Mucosa of descending colon (tissue), 3 donors: ENCODE measurements at regions not wholly inside any gene's neighbourhood (a gene's known extent, or its start where the extent isn't known, plus 50 kb on each side); places are given as distances from the start of the nearest gene placed in this dataset.
A peak's percentile ranks its signal among the peaks of the same experiment; 100 is the strongest.

Source experiments
- ATAC-seq: fragments of 200-7000 bp; cut with Tn5 transposase; one replicate; pipeline ENCODE4 v1.9.1; 2020; ENCODE audit warnings: mild to moderate bottlenecking, moderate library complexity
- DNase-seq, 3 donors: peaks; one replicate each; pipeline ENCODE4 v3.0.0-alpha.2; 2020
- H3K36me3 ChIP-seq: fragments of 200-600 bp; one replicate; pipeline ENCODE4 v1.8.0; 2021; ENCODE audit warnings: low read depth, mild to moderate bottlenecking
- H3K4me1 ChIP-seq: fragments of 200-600 bp; one replicate; pipeline ENCODE4 v1.8.0; 2021; ENCODE audit warnings: low read depth, mild to moderate bottlenecking
- H3K4me3 ChIP-seq: fragments of 200-600 bp; one replicate; pipeline ENCODE4 v1.8.0; 2021; ENCODE audit warnings: mild to moderate bottlenecking
- H3K9me3 ChIP-seq: fragments of 200-600 bp; one replicate; pipeline ENCODE4 v1.8.0; 2021; ENCODE audit warnings: mild to moderate bottlenecking
- intact Hi-C, 2 donors: fragments of 100-400 bp; cut with DNase I in 1 of 2; cut with micrococcal nuclease in 1 of 2; formaldehyde crosslinking; loops; one replicate each; pipeline versions ENCODE4 v1.11.0 to v1.11.1; 2022; cut with DNase I, micrococcal nuclease
- TF ChIP-seq, protein P1 (sequence below): fragments of 200-600 bp; IDR thresholded peaks from one replicate; pipeline ENCODE4 v1.8.0; 2022; ENCODE audit warnings: antibody characterized with exemption, mild to moderate bottlenecking
- donor health status: DM: no; HTN: no; CAD: no; lungs with moderate emphysema.
- donor health status: DM: no; HTN: no; CAD: no.
- donor health status: DM: no; HTN: yes; CAD: no.

DNA sequence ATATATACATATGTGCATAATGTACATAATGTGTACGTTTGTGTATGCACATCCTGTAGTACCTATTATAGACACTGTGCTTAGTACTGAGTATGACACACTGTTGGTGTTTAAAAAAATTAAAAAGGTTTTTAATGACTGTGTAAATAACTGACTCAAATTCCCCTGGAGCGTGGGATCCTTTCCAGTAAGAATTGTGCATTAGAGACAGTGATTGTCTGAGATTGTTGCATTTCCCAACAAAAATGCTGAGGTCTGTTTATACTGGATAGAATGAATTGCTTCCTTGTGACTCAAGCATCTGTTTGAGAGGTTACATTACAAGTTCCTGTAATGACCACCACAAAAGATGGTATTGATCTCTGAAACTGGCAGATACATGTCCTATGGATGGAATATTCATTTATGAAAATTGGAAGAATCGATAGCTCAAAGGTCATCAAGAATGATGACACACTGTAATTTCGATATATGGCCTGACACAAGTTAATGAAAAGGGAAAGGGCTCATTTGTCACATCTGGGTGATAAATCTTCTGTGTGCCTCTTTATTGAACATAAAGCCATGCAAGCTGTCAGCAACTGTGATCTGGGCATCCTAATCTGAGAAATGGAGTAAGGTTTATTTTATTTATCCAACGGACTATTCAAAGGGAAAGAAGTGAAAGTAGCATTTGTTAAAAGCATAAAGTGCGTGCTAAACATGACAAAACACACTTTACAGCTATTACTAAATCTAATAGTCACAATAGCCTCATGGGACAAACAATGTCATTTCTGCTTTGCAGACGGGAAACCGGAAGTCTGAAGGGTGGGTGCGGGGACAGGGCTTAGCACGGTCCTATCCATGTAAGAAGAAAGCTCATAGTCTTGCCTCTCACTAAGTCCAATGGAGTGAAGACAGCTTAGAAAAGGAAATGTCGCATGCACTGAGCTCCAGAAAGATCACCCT lies 228.8 kb downstream of the CDH11 start:
- no peak for DNase-seq

DNA sequence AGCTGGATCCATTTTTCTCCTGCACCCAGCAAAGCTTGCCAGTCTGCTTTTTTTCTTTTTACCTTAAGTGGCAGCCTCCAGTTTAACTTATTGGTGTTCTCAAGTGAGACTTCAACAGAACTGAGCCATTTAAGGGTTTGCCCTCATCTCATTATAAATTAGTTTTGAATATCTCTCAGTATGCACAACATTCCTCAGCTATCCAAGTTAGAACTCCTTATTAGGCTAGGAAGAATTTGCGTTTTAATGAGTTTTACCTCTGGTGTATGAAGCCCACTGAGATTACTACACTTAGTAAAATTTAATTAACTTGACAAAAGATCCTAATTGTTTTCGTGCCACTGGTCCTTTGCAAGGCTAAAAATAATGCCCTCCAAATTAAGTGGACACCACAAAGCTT lies 232.4 kb downstream of the CDH11 start:
- Histone ChIP-seq H3K4me1 (no peaks in the 10 kb centered on the region), H3K9me3 (no peaks in the 10 kb centered on the region), H3K36me3 (no peaks in the 10 kb centered on the region), H3K4me3 (no peak overlapping the region)
- ATAC-seq (no peak), DNase-seq (no peak)
- intact Hi-C loops = no loop called here
- TF ChIP-seq, protein P1, sequence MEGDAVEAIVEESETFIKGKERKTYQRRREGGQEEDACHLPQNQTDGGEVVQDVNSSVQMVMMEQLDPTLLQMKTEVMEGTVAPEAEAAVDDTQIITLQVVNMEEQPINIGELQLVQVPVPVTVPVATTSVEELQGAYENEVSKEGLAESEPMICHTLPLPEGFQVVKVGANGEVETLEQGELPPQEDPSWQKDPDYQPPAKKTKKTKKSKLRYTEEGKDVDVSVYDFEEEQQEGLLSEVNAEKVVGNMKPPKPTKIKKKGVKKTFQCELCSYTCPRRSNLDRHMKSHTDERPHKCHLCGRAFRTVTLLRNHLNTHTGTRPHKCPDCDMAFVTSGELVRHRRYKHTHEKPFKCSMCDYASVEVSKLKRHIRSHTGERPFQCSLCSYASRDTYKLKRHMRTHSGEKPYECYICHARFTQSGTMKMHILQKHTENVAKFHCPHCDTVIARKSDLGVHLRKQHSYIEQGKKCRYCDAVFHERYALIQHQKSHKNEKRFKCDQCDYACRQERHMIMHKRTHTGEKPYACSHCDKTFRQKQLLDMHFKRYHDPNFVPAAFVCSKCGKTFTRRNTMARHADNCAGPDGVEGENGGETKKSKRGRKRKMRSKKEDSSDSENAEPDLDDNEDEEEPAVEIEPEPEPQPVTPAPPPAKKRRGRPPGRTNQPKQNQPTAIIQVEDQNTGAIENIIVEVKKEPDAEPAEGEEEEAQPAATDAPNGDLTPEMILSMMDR = no peak

More for the DNA sequence above, 228.8 kb downstream of the CDH11 start:
- ATAC-seq = no peak
- no peaks in the 10 kb centered on the region for H3K9me3 ChIP-seq
- intact Hi-C loops = no loop called here
- TF ChIP-seq, protein P1 = no peak
- H3K4me3 ChIP-seq = no peak overlapping the region
- H3K36me3 ChIP-seq = no peaks in the 10 kb centered on the region
- no peaks in the 10 kb centered on the region for H3K4me1 ChIP-seq

DNA sequence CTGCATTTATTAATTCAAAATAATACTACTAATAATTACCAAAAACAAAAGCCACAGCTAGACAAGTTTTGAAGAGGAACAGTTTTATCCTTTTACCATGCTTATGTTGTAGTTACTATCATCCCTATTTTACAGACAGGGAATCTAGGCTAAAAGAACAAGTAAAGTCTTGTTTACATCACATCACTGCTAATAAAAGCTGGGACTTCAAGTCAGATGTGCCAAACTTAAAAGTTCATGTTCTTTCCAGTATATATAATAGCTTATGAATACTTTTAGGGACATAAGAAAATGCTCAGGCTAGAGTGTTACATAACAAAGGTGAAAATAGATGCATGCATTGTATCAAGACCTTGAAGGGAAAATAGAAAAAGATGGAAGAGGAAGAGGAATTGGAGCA lies 234.2 kb downstream of the CDH11 start:
- intact Hi-C loops = no loop called here
- ATAC-seq = no peak
- Histone ChIP-seq H3K4me3 (no peak overlapping the region), H3K36me3 (no peaks in the 10 kb centered on the region), H3K4me1 (no peaks in the 10 kb centered on the region), H3K9me3 (no peaks in the 10 kb centered on the region)
- TF ChIP-seq, protein P1 = no peak
- DNase-seq = no peak

DNA sequence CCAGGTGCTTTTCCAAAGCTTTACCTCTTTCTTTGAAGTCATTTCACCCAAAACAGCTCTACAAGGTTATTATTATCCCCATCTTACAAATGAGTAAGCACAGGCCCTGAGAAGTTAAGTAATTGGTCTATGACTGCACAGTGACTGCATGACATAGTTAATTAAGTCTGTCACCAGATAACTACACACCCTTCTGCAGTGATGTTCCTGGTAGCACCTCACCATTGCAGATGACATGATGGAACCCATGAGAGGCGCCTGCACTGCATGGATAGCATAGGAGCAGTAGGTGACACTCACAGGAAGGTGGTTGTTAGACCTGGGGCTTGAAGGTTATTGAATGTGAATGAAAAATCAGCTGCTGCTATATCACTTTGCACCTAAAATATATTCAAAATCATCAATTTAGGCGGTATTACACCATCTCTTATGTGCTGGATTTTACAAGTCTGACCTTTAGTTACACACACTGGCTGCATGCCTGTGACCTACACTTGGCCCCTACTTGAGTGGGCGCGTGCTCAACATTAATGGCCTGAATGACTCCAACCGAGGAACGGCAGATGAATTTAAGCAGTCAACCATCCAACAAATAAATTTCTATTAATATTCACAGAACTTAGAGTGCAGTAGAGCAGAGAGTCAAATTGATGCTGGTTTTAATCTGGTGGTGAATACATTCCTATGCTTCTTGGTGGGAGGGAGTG lies 239.6 kb downstream of the CDH11 start:
- ATAC-seq = no peak
- peak in 1 of 3 donors; percentile 10 for DNase-seq
- intact Hi-C loops = no loop called here
- Histone ChIP-seq H3K9me3 (no peaks in the 10 kb centered on the region), H3K4me1 (no peaks in the 10 kb centered on the region), H3K36me3 (no peaks in the 10 kb centered on the region), H3K4me3 (no peak overlapping the region)
- TF ChIP-seq, protein P1 = no peak

DNA sequence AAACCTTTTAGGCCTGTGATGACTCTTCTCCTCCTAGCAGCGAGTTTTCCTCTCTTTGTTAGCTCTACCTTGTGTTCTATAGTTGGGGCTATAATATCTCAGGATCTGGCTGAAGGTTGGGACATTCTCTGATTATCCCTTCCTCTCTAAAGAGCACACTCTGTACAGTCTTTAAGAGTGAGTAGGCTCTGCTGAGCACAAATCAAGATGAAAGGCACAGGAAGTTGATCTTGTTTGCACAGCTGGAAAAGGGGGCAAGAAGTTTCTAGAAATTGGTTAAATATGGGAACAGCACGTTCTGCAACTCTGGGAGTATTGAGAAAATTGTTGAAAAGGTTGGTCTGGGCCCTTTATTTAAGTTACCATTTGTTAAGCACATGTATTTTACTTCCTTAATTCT lies 240.9 kb downstream of the CDH11 start:
- ATAC-seq (no peak), DNase-seq (no peak)
- intact Hi-C loops = no loop called here
- TF ChIP-seq, protein P1 = no peak
- Histone ChIP-seq H3K9me3 (no peaks in the 10 kb centered on the region), H3K4me3 (no peak overlapping the region), H3K36me3 (no peaks in the 10 kb centered on the region), H3K4me1 (no peaks in the 10 kb centered on the region)
